COLO829 (cell line): ENCODE measurements at regions not wholly inside any gene's neighbourhood (a gene's known extent, or its start where the extent isn't known, plus 50 kb on each side); places are given as distances from the start of the nearest gene placed in this dataset.
"Not testable (repeated sequence)": the region's sequence is repeated elsewhere in the genome, so short reads cannot be mapped to it uniquely, and the experiment has no call there.

Experiments
- DNase-seq: peaks from one replicate; pipeline ENCODE4 v3.0.0; 2012; ENCODE audit warnings: low spot score

DNA sequence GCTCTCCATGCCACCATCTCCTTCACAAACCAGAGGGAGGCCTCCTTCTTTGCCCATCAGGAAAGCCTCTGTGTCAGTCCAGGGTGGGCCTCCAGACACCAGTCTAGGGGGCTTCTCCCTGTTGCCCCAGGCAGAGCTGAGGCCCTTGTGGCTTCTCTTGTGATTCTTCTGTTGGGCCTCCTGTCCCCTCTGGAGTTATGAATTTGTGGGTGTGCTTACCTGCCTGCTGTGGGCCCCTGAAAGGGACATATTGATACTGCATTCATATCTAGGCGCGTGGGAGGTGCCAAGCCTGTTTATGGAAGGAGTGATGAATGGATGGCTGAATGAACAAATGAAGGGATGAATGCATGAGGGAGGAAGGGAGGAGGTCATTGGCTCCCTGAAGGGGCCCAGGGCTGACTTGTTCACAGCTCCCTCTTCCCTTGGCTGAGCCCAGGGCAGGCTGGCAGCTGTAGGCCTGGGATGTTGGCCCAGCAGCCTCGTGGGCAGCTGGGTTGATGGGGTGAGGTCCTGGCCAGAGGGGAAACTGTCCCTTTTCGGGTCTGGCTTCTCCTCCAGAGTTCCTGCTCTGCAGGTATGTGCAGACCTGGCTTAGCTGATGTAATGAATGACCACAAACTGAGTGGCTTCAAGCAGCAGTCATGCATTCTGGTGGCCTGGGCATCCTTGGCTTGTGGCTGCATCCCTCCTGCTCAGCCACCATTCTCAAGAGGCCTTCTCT, 195.4 kb downstream of the GOLGA6L6 start:
- no peak for DNase-seq

DNA sequence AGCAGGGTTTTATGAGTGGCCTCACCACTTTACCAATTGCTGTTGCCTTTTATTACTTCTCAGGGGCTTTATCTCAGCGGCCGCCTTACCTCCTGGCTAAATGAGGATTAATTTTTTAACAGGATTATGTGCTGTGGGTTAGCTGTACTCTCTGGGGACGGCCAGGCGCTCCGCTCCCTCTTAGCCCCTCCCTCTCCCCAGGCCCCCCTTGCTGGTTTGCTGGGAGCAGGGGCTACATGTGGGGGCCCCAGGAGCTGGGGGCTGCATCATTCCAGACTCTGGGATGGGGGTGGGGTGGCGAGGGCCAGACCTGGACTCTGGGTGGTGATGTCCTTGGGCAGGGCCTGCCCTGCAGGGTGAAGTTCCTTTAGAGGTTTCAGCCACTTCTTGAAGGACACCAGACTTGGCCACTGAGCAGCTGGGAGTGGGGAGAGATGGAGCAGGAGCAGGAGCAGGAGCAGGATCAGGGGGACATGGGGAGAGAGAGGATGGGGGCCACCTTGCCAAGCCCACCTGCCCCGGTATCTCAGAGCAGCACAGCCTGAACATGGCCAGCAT, 196.1 kb downstream of the GOLGA6L6 start:
- no peak for DNase-seq

GRCh38 chr15:20344601-20345400, 196.8 kb downstream of the GOLGA6L6 start:
- no peak for DNase-seq

DNA sequence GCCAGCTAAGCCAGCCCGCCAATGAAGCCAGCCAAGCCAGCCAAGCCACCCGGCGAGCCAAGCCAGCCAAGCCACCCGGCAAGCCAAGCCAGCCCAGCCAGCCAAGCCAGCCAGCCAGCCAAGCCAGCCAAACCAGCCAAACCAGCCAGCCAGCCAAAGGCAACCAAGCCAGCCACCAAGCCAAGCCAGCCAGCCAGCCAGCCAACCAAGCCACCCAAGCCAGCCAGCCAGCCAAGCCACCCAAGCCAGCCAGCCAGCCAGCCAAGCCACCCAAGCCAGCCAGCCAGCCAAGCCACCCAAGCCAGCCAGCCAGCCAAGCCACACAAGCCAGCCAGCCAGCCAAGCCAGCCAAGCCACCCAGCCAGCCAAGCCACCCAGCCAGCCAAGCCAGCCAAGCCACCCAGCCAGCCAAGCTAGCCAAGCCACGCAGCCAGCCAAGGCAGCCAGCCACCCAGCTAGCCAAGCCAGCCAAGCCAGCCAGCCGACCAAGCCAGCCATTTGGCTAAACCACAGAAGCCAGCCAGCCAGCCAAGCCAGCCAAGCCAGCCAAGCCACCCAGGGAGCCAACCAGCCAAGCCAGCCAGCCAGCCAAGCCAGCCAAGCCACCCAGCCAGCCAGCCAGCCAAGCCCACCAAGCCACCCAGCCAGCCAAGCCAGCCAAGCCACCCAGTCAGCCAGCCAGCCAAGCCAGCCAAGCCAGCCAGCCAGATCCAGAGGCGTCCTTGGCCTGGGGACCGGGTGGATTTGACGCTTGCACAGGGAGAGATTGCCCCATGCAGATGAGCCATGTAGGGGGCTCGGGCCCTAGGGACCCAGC, 198.0 kb downstream of the GOLGA6L6 start:
- DNase-seq, result not testable (repeated sequence)

DNA sequence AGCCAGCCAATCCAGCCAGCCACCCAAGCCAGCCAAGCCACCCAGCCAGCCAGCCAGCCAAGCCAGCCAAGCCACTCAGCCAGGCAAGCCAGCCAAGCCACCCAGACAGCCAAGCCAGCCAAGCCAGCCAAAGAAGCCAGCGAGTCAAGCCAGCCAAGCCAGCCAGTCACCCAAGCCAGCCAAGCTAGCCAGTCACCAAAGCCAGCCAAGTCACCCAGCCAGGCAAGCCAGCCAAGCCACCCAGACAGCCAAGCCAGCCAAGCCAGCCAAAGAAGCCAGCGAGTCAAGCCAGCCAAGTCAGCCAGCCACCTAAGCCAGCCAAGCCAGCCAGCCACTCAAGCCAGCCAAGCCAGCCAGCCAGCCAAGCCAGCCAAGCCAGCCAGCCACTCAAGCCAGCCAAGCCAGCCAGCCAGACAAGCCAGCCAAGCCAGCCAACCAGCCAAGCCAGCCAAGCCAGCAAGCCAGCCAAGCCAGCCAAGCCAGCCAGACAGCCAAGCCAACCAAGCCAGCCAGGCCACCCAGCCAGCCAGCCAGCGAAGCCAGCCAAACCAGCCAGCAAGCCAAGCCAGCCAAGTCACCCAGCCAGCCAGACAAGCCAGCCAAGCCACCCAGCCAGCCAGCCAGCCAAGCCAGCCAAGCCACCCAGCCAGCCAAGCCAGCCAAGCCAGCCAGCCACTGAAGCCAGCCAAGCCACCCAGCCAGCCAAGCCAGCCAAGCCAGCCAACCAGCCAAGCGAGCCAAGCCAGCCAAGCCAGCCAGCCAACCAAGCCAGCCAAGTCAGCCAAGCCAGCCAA, 198.8 kb downstream of the GOLGA6L6 start:
- DNase-seq, result not testable (repeated sequence)

GRCh38 chr15:20341901-20342600, 199.5 kb downstream of the GOLGA6L6 start:
- DNase-seq, result no peak

DNA sequence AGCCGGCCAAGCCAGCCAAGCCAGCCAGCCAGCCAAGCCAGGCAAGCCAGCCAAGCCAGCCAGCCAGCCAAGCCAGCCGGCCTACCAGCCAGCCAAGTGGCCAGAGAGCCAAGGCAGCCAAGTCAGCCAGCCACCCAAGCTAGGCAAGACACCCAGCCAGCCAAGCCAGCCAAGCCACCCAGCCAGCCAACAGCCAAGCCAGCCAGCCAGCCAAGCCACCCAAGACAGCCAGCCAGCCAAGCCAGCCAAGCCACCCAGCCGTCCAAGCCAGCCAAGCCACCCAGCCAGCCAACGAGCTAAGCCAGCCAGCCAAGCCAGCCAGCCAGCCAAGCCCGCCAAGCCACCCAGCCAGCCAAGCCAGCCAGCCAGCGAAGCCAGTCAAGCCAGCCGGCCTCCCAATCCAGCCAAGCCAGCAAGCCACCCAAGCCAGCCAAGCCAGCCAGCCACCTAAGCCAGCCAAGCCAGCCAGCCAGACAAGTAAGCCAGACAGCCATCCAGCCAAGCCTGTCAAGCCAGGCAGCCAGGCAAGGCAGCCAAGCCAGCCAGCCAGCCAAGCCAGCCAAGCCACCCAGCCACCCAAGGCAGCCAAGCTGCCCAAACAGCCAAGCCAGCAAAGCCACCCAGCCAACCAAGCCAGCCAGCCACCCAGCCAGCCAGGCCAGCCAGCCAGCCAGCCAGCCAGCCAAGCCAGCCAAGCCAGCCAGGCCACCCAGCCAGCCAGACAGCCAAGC, 200.5 kb downstream of the GOLGA6L6 start:
- DNase-seq, result no peak

DNA sequence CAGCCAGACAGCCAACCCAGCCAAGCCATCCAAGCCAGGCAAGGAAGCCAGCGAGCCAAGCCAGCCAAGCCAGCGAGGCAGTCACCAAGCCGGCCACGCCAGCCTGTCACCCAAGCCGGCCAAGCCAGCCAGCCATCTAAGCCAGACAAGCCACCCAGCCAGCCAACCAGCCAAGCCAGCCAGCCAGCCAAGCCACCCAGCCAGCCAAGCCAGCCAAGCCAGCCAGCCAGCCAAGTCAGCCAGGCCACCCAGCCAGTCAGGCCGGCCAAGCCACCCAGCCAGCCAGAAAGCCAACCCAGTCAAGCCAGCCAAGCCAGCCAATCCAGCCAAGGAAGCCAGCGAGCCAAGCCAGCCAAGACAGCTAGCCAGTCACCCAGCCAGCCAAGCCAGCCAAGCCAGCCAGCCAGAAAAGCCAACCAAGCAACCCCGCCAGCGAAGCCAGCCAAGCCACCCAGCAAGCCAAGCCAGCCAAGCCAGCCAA, 201.2 kb downstream of the GOLGA6L6 start:
- DNase-seq, result no peak

DNA sequence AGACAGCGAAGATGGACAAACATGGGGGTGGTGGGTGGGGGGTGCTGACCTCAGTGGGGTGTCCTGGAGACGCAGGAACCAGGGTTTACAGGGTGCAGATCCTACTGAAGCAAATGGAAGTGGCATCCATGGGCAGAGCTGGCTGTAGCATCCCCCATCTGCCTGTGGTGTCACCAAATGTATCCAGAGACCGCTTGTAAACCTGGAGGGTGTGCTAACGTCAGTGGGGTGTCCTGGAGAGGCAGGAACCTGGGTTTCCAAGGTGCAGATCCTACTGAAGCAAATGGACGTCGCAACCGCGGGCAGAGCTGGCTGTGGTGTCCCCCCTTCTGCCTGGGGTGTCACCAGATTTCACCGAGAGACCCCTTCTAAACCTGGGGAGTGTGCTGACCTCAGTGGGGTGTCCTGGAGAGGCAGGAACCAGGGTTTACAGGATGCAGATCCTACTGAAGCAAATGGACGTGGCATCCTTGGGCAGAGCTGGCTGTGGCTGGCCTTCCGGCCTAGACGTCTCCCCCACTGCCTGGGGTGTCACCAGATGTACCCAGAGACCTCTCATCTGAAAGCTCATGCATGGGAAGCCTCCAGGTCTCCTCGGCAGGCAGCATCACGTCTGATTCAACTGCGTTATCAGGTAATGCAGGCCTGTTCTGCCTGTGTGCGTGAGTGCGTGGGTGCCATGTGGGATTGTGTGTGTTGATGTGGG, 202.4 kb downstream of the GOLGA6L6 start:
- not testable (repeated sequence) for DNase-seq

DNA sequence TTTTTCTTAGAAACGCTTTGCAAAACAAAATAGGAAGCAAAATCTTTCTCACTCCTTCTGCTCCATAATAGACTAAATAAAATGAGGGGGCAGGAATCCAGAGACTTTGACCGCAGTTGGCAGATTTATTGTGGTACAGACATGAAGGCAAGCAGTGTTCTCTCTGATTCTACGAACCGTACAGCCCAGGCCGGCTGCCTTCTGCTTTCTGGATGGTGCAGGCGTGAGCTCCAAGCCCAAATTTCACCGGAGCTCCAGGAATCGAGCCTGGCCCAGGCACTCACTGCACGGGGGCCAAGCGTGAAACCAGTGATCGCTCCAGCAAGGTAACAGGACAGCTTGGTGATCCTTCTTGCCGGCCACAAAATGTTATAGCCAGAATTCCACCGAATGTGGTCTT, 202.9 kb downstream of the GOLGA6L6 start:
- not testable (repeated sequence) for DNase-seq

GRCh38 chr15:20337238-20337637, 204.4 kb downstream of the GOLGA6L6 start:
- not testable (repeated sequence) for DNase-seq

GRCh38 chr15:20334451-20334850, 207.1 kb downstream of the GOLGA6L6 start:
- not testable (repeated sequence) for DNase-seq

DNA sequence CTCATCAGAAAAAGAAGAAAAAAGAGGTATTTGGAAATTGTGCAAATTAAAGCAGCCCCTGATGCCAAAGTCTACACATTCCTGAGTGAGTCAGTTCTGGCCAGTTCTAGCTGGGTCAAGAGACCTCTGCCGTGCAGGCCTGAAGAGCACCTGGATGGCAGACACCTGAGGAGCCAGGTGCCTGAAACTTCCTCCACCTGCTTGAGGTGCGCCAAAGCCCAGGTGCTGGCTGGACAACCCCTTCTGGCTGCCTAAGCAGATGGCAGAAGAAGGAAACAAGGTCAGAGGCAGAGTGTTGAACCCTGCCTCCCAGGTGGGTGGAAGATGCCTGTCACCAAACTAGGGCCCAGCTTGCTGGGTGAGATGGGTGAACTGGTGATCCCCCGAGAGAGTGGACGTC, 215.8 kb downstream of the GOLGA6L6 start:
- not testable (repeated sequence) for DNase-seq

DNA sequence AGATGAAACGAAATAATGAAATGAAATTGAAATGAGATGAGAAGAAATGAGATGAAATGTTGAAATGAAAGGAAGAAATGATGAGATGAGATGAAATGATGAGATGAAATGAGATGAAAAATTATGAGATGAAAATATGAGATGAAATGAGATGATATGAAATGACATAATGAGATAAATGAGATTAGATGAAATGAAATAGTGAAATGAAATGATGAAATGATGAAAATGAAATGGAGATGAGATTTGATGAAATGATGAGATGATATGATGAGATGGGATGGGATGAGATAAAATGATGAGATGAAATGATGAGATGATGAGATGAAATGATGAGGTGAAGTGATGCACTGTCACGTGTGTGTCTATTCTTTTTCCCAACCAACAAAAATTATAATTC, 224.5 kb downstream of the GOLGA6L6 start:
- DNase-seq, result not testable (repeated sequence)

GRCh38 chr15:20311014-20311680, 230.5 kb downstream of the GOLGA6L6 start:
- not testable (repeated sequence) for DNase-seq

- DNase-seq, result no peak
Observed at GRCh38 chr15:20310603-20311002, 231.0 kb downstream of the GOLGA6L6 start.

DNA sequence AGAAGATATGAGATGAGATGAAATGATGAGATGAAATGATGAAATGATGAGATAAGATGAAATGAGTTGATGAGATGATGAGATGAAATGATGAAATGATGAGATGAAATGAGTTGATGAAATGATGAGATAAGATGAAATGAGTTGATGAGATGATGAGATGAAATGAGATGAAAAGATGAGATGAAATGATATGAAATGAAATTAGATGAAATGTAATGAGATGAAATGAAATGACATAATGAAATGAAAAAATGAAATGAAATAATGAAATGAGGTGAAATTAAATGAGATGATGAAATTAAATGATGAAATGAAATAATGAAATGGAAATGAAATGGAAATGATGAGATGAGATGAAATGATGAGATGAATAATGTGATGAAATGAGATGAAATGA, 231.6 kb downstream of the GOLGA6L6 start:
- not testable (repeated sequence) for DNase-seq

DNA sequence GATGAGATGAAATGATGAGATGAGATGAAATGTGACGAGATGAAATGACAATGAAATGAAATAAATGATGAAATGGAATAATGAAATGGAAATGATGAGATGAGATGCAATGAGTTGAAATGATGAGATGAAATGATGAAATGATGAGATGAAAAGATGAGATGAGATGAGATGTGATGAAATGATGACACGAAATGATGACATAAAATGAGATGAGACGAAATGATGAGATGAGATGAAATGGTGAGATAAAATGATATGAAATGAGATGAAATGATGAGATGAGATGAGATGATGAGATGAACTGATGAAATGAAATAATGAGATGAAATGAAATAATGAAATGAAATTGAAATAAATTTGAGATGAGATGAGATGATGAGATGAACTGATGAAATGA, 232.2 kb downstream of the GOLGA6L6 start:
- not testable (repeated sequence) for DNase-seq
